Esophagus (tissue), 2 donors: ENCODE measurements at regions not wholly inside any gene's neighbourhood (a gene's known extent, or its start where the extent isn't known, plus 50 kb on each side); places are given as distances from the start of the nearest gene placed in this dataset.

Experiments used
- H3K27ac ChIP-seq, 2 donors: one replicate each; pipeline ENCODE4 v1.5.1; 2013; ENCODE audit warnings: low read depth in 2 of 2, mild to moderate bottlenecking in 2 of 2, inconsistent platforms in 1 of 2, low read length in 1 of 2, moderate library complexity in 1 of 2
- H3K27me3 ChIP-seq, 2 donors: one replicate each; pipeline ENCODE4 v1.6.1; 2013; ENCODE audit warnings: low read length in 2 of 2, control low read depth in 1 of 2, mild to moderate bottlenecking in 1 of 2; ENCODE audit not compliant: insufficient read depth in 2 of 2, control insufficient read depth in 1 of 2
- H3K36me3 ChIP-seq, 2 donors: one replicate each; pipeline ENCODE4 v1.6.1; 2013; ENCODE audit warnings: low read length in 1 of 2; ENCODE audit not compliant: control insufficient read depth in 2 of 2, insufficient read depth in 2 of 2
- H3K4me1 ChIP-seq, 2 donors: one replicate each; pipeline ENCODE4 v1.6.1; 2013; ENCODE audit warnings: low read length in 1 of 2; ENCODE audit not compliant: control insufficient read depth in 2 of 2, insufficient read depth in 2 of 2
- H3K4me3 ChIP-seq, 2 donors: one replicate each; pipeline ENCODE4 v1.5.1; 2013; ENCODE audit warnings: low read length in 2 of 2, mild to moderate bottlenecking in 2 of 2, low read depth in 1 of 2, moderate library complexity in 1 of 2
- H3K9me3 ChIP-seq, 2 donors: one replicate each; pipeline ENCODE4 v1.6.1; 2013; ENCODE audit warnings: mild to moderate bottlenecking in 2 of 2, low read depth in 1 of 2, low read length in 1 of 2, moderate library complexity in 1 of 2; ENCODE audit not compliant: control insufficient read depth in 2 of 2, insufficient read depth in 1 of 2
- WGBS, 2 donors: extraction: QIAGEN DNeasy Blood & Tissue Kit; methylation state at CpG; one replicate each; pipeline ENCODE4 v1.1.7; 2013; 5-methylcytosine and 5-hydroxymethylcytosine counted together
- donor health status: healthy with polysubstance abuse.
- donor health status: Bipolar disorder and iron deficiency.

DNA sequence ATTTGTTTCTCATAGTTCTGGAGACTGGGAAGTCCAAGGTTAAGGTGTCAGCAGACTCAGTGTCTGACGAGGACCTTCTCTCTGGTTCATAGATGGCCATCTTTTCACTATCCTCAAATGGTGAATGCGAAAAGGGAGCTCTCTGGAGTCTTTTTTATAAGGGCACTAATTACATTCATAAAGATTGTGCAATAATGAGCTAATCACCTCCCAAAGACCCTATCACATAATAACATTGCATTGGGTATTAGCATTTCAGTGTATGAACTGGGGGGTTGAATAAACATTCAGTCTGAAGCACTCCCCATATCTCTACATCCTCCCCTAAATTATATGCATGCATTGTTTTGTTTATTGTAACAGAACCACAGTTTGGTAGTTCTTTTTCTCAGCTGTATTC is 1086.5 kb downstream of the CDH11 start:
- no peaks in the 10 kb centered on the region for H3K9me3 ChIP-seq
- 78 to 82% methylated on average over 2 of the region's 2 CpGs for WGBS, 2 donors
- H3K36me3 ChIP-seq: no peaks in the 10 kb centered on the region
- H3K4me3 ChIP-seq: no peak overlapping the region
- H3K27me3 ChIP-seq: no peaks in the 10 kb centered on the region
- no peak overlapping the region for H3K27ac ChIP-seq
- H3K4me1 ChIP-seq: no peaks in the 10 kb centered on the region

- H3K4me1 ChIP-seq: no peaks in the 10 kb centered on the region
- 85 to 88% methylated on average over 3 of the region's 3 CpGs for WGBS, 2 donors
- no peak overlapping the region for H3K4me3 ChIP-seq
- no peaks in the 10 kb centered on the region for H3K9me3 ChIP-seq
- H3K27ac ChIP-seq: no peak overlapping the region
- no peaks in the 10 kb centered on the region for H3K27me3 ChIP-seq
- no peaks in the 10 kb centered on the region for H3K36me3 ChIP-seq
These were observed 1102.5 kb downstream of the CDH11 start for GRCh38 chr16:64019339-64019738.

GRCh38 chr16:64017796-64018195 is 1104.1 kb downstream of the CDH11 start:
- Histone ChIP-seq H3K36me3 (no peaks in the 10 kb centered on the region), H3K4me1 (no peaks in the 10 kb centered on the region), H3K4me3 (no peak overlapping the region), H3K27ac (no peak overlapping the region), H3K9me3 (no peaks in the 10 kb centered on the region), H3K27me3 (no peaks in the 10 kb centered on the region)
- 36 to 38% methylated on average over 1 of the region's 1 CpG for WGBS, 2 donors

- no peaks in the 10 kb centered on the region for H3K9me3 ChIP-seq
- H3K4me1 ChIP-seq: peaks cover 0 to 2% of the 10 kb centered on the region in 2 donors
- no peak overlapping the region for H3K27ac ChIP-seq
- H3K36me3 ChIP-seq: no peaks in the 10 kb centered on the region
- WGBS, 2 donors: 56 to 68% methylated on average over 1 of the region's 1 CpG
- no peak overlapping the region for H3K4me3 ChIP-seq
- no peaks in the 10 kb centered on the region for H3K27me3 ChIP-seq
These were observed 1108.0 kb downstream of the CDH11 start for GRCh38 chr16:64013856-64014255.

- Histone ChIP-seq H3K27ac (no peak overlapping the region), H3K9me3 (no peaks in the 10 kb centered on the region), H3K4me1 (peaks cover 0 to 2% of the 10 kb centered on the region in 2 donors), H3K36me3 (no peaks in the 10 kb centered on the region), H3K4me3 (no peak overlapping the region), H3K27me3 (no peaks in the 10 kb centered on the region)
- WGBS, 2 donors: 42 to 48% methylated on average over 2 of the region's 2 CpGs
These were observed 1109.7 kb downstream of the CDH11 start for GRCh38 chr16:64012166-64012565.

DNA sequence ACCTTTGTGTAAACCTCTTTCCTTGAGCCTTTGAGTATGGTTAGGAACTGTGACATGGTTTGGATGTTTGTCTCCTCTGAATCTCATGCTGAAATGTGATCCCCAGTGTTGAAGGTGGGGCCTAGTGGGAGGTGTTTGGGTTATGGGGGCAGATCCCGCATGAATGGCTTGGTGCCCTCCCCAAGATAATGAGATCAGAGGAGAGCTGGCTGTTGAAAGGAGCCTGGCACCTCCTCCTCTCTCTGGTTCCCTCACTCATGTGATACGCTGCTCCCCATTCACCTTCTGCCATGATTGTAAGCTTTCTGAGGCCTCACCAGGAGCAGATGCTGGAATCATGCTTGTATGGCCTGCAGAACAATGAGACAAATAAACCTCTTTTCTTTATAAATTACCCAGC is 1110.2 kb downstream of the CDH11 start:
- 79 to 87% methylated on average over 2 of the region's 2 CpGs for WGBS, 2 donors
- H3K4me3 ChIP-seq: no peak overlapping the region
- no peaks in the 10 kb centered on the region for H3K9me3 ChIP-seq
- H3K27ac ChIP-seq: no peak overlapping the region
- H3K36me3 ChIP-seq: no peaks in the 10 kb centered on the region
- no peaks in the 10 kb centered on the region for H3K27me3 ChIP-seq
- H3K4me1 ChIP-seq: peaks cover 0 to 2% of the 10 kb centered on the region in 2 donors

DNA sequence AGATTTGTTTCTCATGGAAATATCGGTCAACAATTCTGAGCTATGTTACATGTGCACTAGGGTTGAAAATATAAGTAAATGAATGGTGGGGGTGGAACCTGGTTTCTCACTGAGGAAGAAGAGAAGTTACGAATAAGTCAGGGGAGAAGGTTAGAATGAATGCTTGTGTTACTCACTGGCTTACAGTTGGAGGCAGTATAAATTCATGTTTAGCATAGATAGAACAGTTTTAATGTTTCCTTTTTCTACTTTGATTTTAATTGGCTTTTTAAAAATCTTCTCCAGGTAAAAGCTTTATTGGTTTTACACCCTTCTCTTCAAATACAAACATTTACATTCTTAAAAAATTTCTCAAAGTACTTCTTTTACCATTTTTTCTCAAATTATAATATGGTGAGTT is 1113.7 kb downstream of the CDH11 start:
- no peak overlapping the region for H3K27ac ChIP-seq
- H3K36me3 ChIP-seq: no peaks in the 10 kb centered on the region
- H3K4me1 ChIP-seq: peaks cover 0 to 2% of the 10 kb centered on the region in 2 donors
- H3K4me3 ChIP-seq: no peak overlapping the region
- H3K9me3 ChIP-seq: no peaks in the 10 kb centered on the region
- no peaks in the 10 kb centered on the region for H3K27me3 ChIP-seq
- 77 to 82% methylated on average over 2 of the region's 2 CpGs for WGBS, 2 donors

DNA sequence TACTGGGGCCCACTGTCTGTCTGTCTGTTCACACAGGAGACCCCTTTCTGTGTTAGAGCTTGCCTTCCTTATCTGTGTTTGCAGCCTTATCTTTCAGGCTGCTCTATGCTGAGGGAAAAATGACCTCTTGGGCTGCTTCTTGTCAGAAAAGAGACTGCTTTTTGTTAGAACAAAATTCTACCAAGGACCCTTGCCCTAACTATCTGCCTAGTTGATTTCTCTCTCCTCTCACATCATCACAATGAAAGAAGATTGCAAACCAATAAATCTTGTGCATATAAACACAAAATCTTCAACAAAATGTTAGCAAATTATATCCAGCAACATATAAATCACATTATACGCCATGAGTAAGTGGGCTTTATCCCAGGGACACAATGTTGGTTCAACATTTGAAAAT is 1117.7 kb downstream of the CDH11 start:
- WGBS, 2 donors: 78 to 81% methylated on average over 1 of the region's 1 CpG
- no peaks in the 10 kb centered on the region for H3K4me1 ChIP-seq

GRCh38 chr16:63995025-63995424 is 1126.8 kb downstream of the CDH11 start:
- no peak overlapping the region for H3K4me3 ChIP-seq
- H3K4me1 ChIP-seq: no peaks in the 10 kb centered on the region
- no peaks in the 10 kb centered on the region for H3K27me3 ChIP-seq
- WGBS, 2 donors: 89% methylated on average over 8 of the region's 8 CpGs
- no peaks in the 10 kb centered on the region for H3K9me3 ChIP-seq
- H3K27ac ChIP-seq: no peak overlapping the region
- no peaks in the 10 kb centered on the region for H3K36me3 ChIP-seq

More for the DNA sequence above, 1117.7 kb downstream of the CDH11 start:
- H3K36me3 ChIP-seq: no peaks in the 10 kb centered on the region
- H3K9me3 ChIP-seq: no peaks in the 10 kb centered on the region
- H3K27ac ChIP-seq: no peak overlapping the region
- H3K27me3 ChIP-seq: no peaks in the 10 kb centered on the region
- no peak overlapping the region for H3K4me3 ChIP-seq

GRCh38 chr16:63983401-63983800 is 1138.5 kb downstream of the CDH11 start:
- H3K27ac ChIP-seq: no peak overlapping the region
- no peaks in the 10 kb centered on the region for H3K4me1 ChIP-seq
- H3K27me3 ChIP-seq: no peaks in the 10 kb centered on the region
- H3K4me3 ChIP-seq: no peak overlapping the region
- no peaks in the 10 kb centered on the region for H3K36me3 ChIP-seq
- H3K9me3 ChIP-seq: no peaks in the 10 kb centered on the region
- 28 to 42% methylated on average over 2 of the region's 2 CpGs for WGBS, 2 donors
